Lung (tissue), 11 donors: ENCODE measurements at regions not wholly inside any gene's neighbourhood (a gene's known extent, or its start where the extent isn't known, plus 50 kb on each side); places are given as distances from the start of the nearest gene placed in this dataset.

Experiments
- ATAC-seq: fragments of 200-7000 bp; cut with Tn5 transposase; one replicate; pipeline ENCODE4 v1.9.1; 2020; ENCODE audit warnings: moderate number of reproducible peaks; ENCODE audit not compliant: insufficient read depth, low FRiP score
- DNase-seq, 3 donors: peaks; one replicate each; pipeline ENCODE4 v3.0.0-alpha.2; 2013 to 2017
- H3K27ac ChIP-seq, 2 donors: one replicate each; pipeline ENCODE4 v1.5.1; 2013; ENCODE audit warnings: mild to moderate bottlenecking in 2 of 2, moderate library complexity in 2 of 2, control low read depth in 1 of 2, inconsistent platforms in 1 of 2, low read depth in 1 of 2, low read length in 1 of 2
- H3K27me3 ChIP-seq, 3 donors: one replicate each; pipeline ENCODE4 v1.5.1; 2013; ENCODE audit warnings: low read length in 2 of 3; ENCODE audit not compliant: control insufficient read depth in 3 of 3, insufficient read depth in 3 of 3
- H3K36me3 ChIP-seq, 4 donors: one replicate each; pipeline ENCODE4 v1.5.1; 2013; ENCODE audit warnings: low read length in 4 of 4, mild to moderate bottlenecking in 1 of 4, moderate library complexity in 1 of 4; ENCODE audit not compliant: control insufficient read depth in 4 of 4, insufficient read depth in 4 of 4
- H3K4me1 ChIP-seq, 5 donors: one replicate each; pipeline ENCODE4 v1.5.1; 2013; ENCODE audit warnings: low read length in 5 of 5, mild to moderate bottlenecking in 2 of 5, moderate library complexity in 1 of 5; ENCODE audit not compliant: control insufficient read depth in 5 of 5, insufficient read depth in 5 of 5
- H3K4me3 ChIP-seq: one replicate; pipeline ENCODE4 v1.5.1; 2013; ENCODE audit warnings: mild to moderate bottlenecking, control low read depth, moderate library complexity
- H3K9ac ChIP-seq, 2 donors: one replicate each; pipeline ENCODE4 v1.5.1; 2013; ENCODE audit warnings: low read length in 2 of 2, control low read depth in 1 of 2; ENCODE audit not compliant: insufficient read depth in 1 of 2
- H3K9me3 ChIP-seq, 4 donors: one replicate each; pipeline ENCODE4 v1.5.1; 2013; ENCODE audit warnings: low read length in 3 of 4, mild to moderate bottlenecking in 1 of 4, moderate library complexity in 1 of 4; ENCODE audit not compliant: control insufficient read depth in 4 of 4, insufficient read depth in 3 of 4
- WGBS, 2 donors: extraction: QIAGEN DNeasy Blood & Tissue Kit; methylation state at CpG; one replicate each; pipeline ENCODE4 v1.1.7; 2013; 5-methylcytosine and 5-hydroxymethylcytosine counted together
- TF ChIP-seq, protein P1 (sequence below): IDR thresholded peaks from 2 replicates; pipeline ENCODE4 v1.5.1; 2012; ENCODE audit warnings: mild to moderate bottlenecking; ENCODE audit errors: control extremely low read depth, extremely low read depth
- donor health status: control.
- donor health status: control.
- donor health status: Bipolar disorder and iron deficiency.
- donor health status: healthy.
- donor health status: DM: yes; HTN: yes; CAD: no.

GRCh38 chr2:65866148-65866547, 433.7 kb upstream of the SPRED2 start:
- 81 to 86% methylated on average over 3 of the region's 3 CpGs for WGBS, 2 donors
- DNase-seq (no peak), ATAC-seq (no peak)

GRCh38 chr2:65864619-65865018, 432.2 kb upstream of the SPRED2 start:
- Histone ChIP-seq H3K27me3 (no peaks in the 10 kb centered on the region), H3K4me3 (no peak overlapping the region), H3K36me3 (no peaks in the 10 kb centered on the region), H3K27ac (no peak overlapping the region), H3K9me3 (no peaks in the 10 kb centered on the region), H3K9ac (no peak overlapping the region), H3K4me1 (no peaks in the 10 kb centered on the region)
- ATAC-seq (no peak), DNase-seq (no peak)
- TF ChIP-seq, protein P1, sequence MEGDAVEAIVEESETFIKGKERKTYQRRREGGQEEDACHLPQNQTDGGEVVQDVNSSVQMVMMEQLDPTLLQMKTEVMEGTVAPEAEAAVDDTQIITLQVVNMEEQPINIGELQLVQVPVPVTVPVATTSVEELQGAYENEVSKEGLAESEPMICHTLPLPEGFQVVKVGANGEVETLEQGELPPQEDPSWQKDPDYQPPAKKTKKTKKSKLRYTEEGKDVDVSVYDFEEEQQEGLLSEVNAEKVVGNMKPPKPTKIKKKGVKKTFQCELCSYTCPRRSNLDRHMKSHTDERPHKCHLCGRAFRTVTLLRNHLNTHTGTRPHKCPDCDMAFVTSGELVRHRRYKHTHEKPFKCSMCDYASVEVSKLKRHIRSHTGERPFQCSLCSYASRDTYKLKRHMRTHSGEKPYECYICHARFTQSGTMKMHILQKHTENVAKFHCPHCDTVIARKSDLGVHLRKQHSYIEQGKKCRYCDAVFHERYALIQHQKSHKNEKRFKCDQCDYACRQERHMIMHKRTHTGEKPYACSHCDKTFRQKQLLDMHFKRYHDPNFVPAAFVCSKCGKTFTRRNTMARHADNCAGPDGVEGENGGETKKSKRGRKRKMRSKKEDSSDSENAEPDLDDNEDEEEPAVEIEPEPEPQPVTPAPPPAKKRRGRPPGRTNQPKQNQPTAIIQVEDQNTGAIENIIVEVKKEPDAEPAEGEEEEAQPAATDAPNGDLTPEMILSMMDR: no peak
- WGBS, 2 donors: 93 to 96% methylated on average over 5 of the region's 5 CpGs

More at GRCh38 chr2:65866148-65866547, 433.7 kb upstream of the SPRED2 start:
- Histone ChIP-seq H3K9ac (no peak overlapping the region), H3K36me3 (no peaks in the 10 kb centered on the region), H3K27ac (no peak overlapping the region), H3K9me3 (no peaks in the 10 kb centered on the region), H3K4me3 (no peak overlapping the region), H3K27me3 (no peaks in the 10 kb centered on the region), H3K4me1 (no peaks in the 10 kb centered on the region)
- TF ChIP-seq, protein P1: no peak

- no peak overlapping the region for H3K4me3 ChIP-seq
- H3K9me3 ChIP-seq: no peaks in the 10 kb centered on the region
- no peaks in the 10 kb centered on the region for H3K4me1 ChIP-seq
- DNase-seq: no peak
- H3K36me3 ChIP-seq: no peaks in the 10 kb centered on the region
- TF ChIP-seq, protein P1: no peak
- no peak for ATAC-seq
- H3K27ac ChIP-seq: no peak overlapping the region
- H3K27me3 ChIP-seq: no peaks in the 10 kb centered on the region
- no peak overlapping the region for H3K9ac ChIP-seq
Observed at GRCh38 chr2:65863713-65864112, 431.3 kb upstream of the SPRED2 start.

DNA sequence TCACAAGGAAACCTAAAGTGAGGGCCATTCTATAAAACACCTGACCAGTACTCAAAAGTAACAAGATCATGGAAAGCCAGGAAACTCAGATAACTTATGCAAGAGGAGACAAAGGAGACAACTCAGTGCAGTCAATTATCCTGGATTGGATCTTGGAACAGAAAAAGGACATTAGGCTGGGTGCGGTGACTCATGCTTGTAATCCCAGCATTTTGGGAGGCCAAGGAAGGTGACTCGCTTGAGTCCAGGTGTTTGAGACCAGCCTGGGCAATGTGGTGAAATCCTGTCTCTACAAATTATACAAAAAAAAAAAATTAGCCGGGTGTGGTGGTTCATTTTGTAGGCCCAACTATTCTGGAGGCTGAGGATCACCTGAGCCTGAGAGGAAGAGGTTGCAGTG, 424.5 kb upstream of the SPRED2 start:
- WGBS, 2 donors: 96% methylated on average over 3 of the region's 3 CpGs

More for the DNA sequence above, 424.5 kb upstream of the SPRED2 start:
- Histone ChIP-seq H3K9ac (no peak overlapping the region), H3K9me3 (peaks cover 0 to 2% (median 0%) of the 10 kb centered on the region in 4 donors), H3K27me3 (no peaks in the 10 kb centered on the region), H3K27ac (no peak overlapping the region), H3K36me3 (no peaks in the 10 kb centered on the region), H3K4me3 (no peak overlapping the region), H3K4me1 (no peaks in the 10 kb centered on the region)
- TF ChIP-seq, protein P1: no peak
- DNase-seq (no peak), ATAC-seq (no peak)
